ENCODE measurements at regions not wholly inside any gene's neighbourhood (a gene's known extent, or its start where the extent isn't known, plus 50 kb on each side); places are given as distances from the start of the nearest gene placed in this dataset.

DNA sequence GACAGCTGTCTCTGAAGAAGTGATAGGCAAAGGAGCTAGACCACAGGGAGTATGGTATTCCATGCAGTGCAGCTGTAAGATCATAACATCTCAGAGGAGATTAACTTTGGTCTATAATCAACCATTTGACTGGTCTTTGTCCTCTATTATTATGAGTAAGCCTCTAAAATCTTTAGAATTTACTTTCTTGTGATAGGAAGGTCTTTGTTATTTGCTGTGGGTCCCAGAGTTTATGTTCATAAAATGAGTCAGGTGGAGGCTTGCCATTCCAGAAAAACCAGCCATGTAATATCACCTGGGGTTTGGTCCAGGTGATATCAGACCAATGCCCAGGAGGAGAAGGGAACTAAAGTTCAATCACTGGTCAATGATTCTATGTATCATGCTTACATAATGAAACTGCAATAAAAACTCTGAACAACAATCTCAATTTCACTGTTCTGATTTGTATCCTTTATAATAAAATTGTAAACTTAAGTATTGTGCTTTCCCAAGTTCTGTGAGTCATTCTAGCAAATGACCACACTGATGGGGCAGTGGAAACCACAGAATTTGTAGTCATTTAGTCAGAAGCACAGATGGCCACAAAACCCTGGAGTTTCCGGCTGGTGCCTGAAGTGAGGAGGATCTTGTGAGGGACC, 239.6 kb upstream of the TRAM1L1 start:
- TF ChIP-seq, protein P1, sequence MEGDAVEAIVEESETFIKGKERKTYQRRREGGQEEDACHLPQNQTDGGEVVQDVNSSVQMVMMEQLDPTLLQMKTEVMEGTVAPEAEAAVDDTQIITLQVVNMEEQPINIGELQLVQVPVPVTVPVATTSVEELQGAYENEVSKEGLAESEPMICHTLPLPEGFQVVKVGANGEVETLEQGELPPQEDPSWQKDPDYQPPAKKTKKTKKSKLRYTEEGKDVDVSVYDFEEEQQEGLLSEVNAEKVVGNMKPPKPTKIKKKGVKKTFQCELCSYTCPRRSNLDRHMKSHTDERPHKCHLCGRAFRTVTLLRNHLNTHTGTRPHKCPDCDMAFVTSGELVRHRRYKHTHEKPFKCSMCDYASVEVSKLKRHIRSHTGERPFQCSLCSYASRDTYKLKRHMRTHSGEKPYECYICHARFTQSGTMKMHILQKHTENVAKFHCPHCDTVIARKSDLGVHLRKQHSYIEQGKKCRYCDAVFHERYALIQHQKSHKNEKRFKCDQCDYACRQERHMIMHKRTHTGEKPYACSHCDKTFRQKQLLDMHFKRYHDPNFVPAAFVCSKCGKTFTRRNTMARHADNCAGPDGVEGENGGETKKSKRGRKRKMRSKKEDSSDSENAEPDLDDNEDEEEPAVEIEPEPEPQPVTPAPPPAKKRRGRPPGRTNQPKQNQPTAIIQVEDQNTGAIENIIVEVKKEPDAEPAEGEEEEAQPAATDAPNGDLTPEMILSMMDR (conservative IDR thresholded peaks at IDR 0.05; ENCODE audit: low read depth, low read length): no peak
- no peak for TF ChIP-seq EZH2 (IDR thresholded peaks at IDR 0.05; ENCODE audit: low read length, unreplicated experiment)

All from PC-3 (cell line).